ENCODE measurements at regions not wholly inside any gene's neighbourhood (a gene's known extent, or its start where the extent isn't known, plus 50 kb on each side); places are given as distances from the start of the nearest gene placed in this dataset.

- TF ChIP-seq POLR2A (IDR thresholded peaks at IDR 0.05; ENCODE audit: low read depth, low read length), result no peak
- no peak for TF ChIP-seq CTCF (conservative IDR thresholded peaks at IDR 0.05; ENCODE audit: low read depth, low read length)
- no peak for TF ChIP-seq NFE2L2 (IDR thresholded peaks at IDR 0.05; ENCODE audit: low read depth, low read length)
- TF ChIP-seq MXI1 (IDR thresholded peaks at IDR 0.05; ENCODE audit: borderline replicate concordance, low read depth, low read length), result no peak
- TF ChIP-seq, protein P1, sequence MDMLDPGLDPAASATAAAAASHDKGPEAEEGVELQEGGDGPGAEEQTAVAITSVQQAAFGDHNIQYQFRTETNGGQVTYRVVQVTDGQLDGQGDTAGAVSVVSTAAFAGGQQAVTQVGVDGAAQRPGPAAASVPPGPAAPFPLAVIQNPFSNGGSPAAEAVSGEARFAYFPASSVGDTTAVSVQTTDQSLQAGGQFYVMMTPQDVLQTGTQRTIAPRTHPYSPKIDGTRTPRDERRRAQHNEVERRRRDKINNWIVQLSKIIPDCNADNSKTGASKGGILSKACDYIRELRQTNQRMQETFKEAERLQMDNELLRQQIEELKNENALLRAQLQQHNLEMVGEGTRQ (IDR thresholded peaks at IDR 0.05; ENCODE audit: low read depth, low read length), result no peak
- TF ChIP-seq MAFK (IDR thresholded peaks at IDR 0.05; ENCODE audit: low read depth, low read length), result no peak
- TF ChIP-seq RCOR1 (IDR thresholded peaks at IDR 0.05; ENCODE audit: insufficient replicate concordance, low read length), result no peak
- no peak for TF ChIP-seq RFX5 (IDR thresholded peaks at IDR 0.05; ENCODE audit: low read depth, low read length)
These were observed 175.0 kb upstream of the CCN2 start for GRCh38 chr6:132126150-132126549.

All from IMR-90 (cell line).